22Rv1 (cell line): ENCODE measurements at regions not wholly inside any gene's neighbourhood (a gene's known extent, or its start where the extent isn't known, plus 50 kb on each side); places are given as distances from the start of the nearest gene placed in this dataset.

Experiments used
- H3K27ac ChIP-seq: fragments of 450-650 bp; 2 replicates; pipeline ENCODE4 v1.5.1; 2017
- CTCF ChIP-seq: fragments of 450-650 bp; IDR thresholded peaks from 2 replicates; pipeline ENCODE4 v1.5.1; 2017; ENCODE audit warnings: mild to moderate bottlenecking
- ZFX ChIP-seq: fragments of 450-650 bp; IDR thresholded peaks from 2 replicates; pipeline ENCODE4 v1.6.1; 2017; ENCODE audit warnings: antibody characterized with exemption, borderline replicate concordance

- TF ChIP-seq CTCF (no peak), ZFX (no peak)
Observed at GRCh38 chr2:204066051-204066450, 129.5 kb downstream of the ICOS start.

GRCh38 chr2:204069804-204070203 lies 133.2 kb downstream of the ICOS start:
- H3K27ac ChIP-seq: no peak overlapping the region
- TF ChIP-seq ZFX: no peak

More at GRCh38 chr2:204066051-204066450, 129.5 kb downstream of the ICOS start:
- no peak overlapping the region for H3K27ac ChIP-seq

GRCh38 chr2:204072443-204073324 lies 136.1 kb downstream of the ICOS start:
- TF ChIP-seq ZFX (no peak), CTCF (peak; percentile 61)
- H3K27ac ChIP-seq: no peak overlapping the region

- no peak overlapping the region for H3K27ac ChIP-seq
- TF ChIP-seq ZFX: no peak
Observed at GRCh38 chr2:204074456-204074855, 137.9 kb downstream of the ICOS start.

- TF ChIP-seq CTCF: no peak
- TF ChIP-seq ZFX: no peak
- H3K27ac ChIP-seq: no peak overlapping the region
Observed at GRCh38 chr2:204078003-204078698, 141.6 kb downstream of the ICOS start.

- no peak overlapping the region for H3K27ac ChIP-seq
- no peak for TF ChIP-seq ZFX
- TF ChIP-seq CTCF: no peak
Observed at GRCh38 chr2:204081487-204082425, 145.2 kb downstream of the ICOS start.

- no peak overlapping the region for H3K27ac ChIP-seq
- TF ChIP-seq ZFX (no peak), CTCF (no peak)
Observed at GRCh38 chr2:204086167-204086566, 149.6 kb downstream of the ICOS start.
